ENCODE measurements at regions not wholly inside any gene's neighbourhood (a gene's known extent, or its start where the extent isn't known, plus 50 kb on each side); places are given as distances from the start of the nearest gene placed in this dataset.

GRCh38 chr6:81204731-81205130 lies 547.8 kb downstream of the TENT5A start:
- WGBS, 2 experiments, result 92% methylated on average over 1 of the region's 1 CpG; no CpG with 5 or more reads in 1 of the 2 experiments

DNA sequence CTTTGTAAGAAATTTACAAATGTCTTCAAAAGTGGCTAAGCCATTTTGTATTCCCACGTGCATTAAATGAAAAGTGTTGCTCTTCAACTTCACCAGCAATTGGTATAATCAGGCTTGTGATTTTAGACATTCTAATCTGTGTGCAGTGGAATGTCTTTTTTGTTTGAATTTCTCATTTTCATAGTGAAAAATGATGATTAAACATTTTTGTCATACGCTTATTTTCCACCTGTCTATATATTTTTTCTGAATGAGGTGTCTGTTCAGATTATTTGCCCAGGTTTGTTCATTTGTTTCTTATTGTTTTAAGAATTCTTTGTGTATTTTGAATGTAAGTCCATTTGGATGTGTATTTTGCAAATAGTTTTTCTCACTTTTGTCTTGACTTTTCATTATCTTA lies 558.1 kb downstream of the TENT5A start:
- Histone ChIP-seq H3K9me3 (ENCODE audit: control insufficient read depth, low read length) (no peaks in the 10 kb centered on the region), H3K36me3 (ENCODE audit: control insufficient read depth, insufficient read depth, low read length) (no peaks in the 10 kb centered on the region), H3K27ac (ENCODE audit: insufficient read depth, low read depth, low read length, poor library complexity, severe bottlenecking) (no peak overlapping the region), H3K4me3 (ENCODE audit: insufficient read depth, low read depth, low read length) (no peak overlapping the region), H3K4me1 (ENCODE audit: control insufficient read depth, insufficient read depth, low read length) (no peaks in the 10 kb centered on the region), H3K27me3 (ENCODE audit: control insufficient read depth, insufficient read depth, low read length, poor library complexity, severe bottlenecking) (no peaks in the 10 kb centered on the region)
- 90 to 93% methylated on average over 1 to 2 of the region's 2 CpGs for WGBS, 2 experiments

More at GRCh38 chr6:81204731-81205130, 547.8 kb downstream of the TENT5A start:
- H3K4me1 ChIP-seq (ENCODE audit: control insufficient read depth, insufficient read depth, low read length), result no peaks in the 10 kb centered on the region
- no peaks in the 10 kb centered on the region for H3K9me3 ChIP-seq (ENCODE audit: control insufficient read depth, low read length)
- H3K27me3 ChIP-seq (ENCODE audit: control insufficient read depth, insufficient read depth, low read length, poor library complexity, severe bottlenecking), result no peaks in the 10 kb centered on the region
- H3K27ac ChIP-seq (ENCODE audit: insufficient read depth, low read depth, low read length, poor library complexity, severe bottlenecking), result no peak overlapping the region
- peaks cover 6% of the 10 kb centered on the region for H3K36me3 ChIP-seq (ENCODE audit: control insufficient read depth, insufficient read depth, low read length)
- H3K4me3 ChIP-seq (ENCODE audit: insufficient read depth, low read depth, low read length), result no peak overlapping the region

GRCh38 chr6:81172056-81172740 lies 580.3 kb downstream of the TENT5A start:
- no peak overlapping the region for H3K27ac ChIP-seq (ENCODE audit: insufficient read depth, low read depth, low read length, poor library complexity, severe bottlenecking)

GRCh38 chr6:81169166-81169565 lies 583.3 kb downstream of the TENT5A start:
- Histone ChIP-seq H3K27me3 (ENCODE audit: control insufficient read depth, insufficient read depth, low read length, poor library complexity, severe bottlenecking) (no peaks in the 10 kb centered on the region), H3K4me3 (ENCODE audit: insufficient read depth, low read depth, low read length) (no peak overlapping the region), H3K9me3 (ENCODE audit: control insufficient read depth, low read length) (no peaks in the 10 kb centered on the region), H3K27ac (ENCODE audit: insufficient read depth, low read depth, low read length, poor library complexity, severe bottlenecking) (no peak overlapping the region), H3K4me1 (ENCODE audit: control insufficient read depth, insufficient read depth, low read length) (no peaks in the 10 kb centered on the region), H3K36me3 (ENCODE audit: control insufficient read depth, insufficient read depth, low read length) (no peaks in the 10 kb centered on the region)
- WGBS, 2 experiments, result 91 to 100% methylated on average over 1 of the region's 2 CpGs

More at GRCh38 chr6:81172056-81172740, 580.3 kb downstream of the TENT5A start:
- WGBS, 2 experiments, result 87 to 95% methylated on average over 3 to 4 of the region's 4 CpGs
- Histone ChIP-seq H3K27me3 (ENCODE audit: control insufficient read depth, insufficient read depth, low read length, poor library complexity, severe bottlenecking) (no peaks in the 10 kb centered on the region), H3K9me3 (ENCODE audit: control insufficient read depth, low read length) (no peaks in the 10 kb centered on the region), H3K4me1 (ENCODE audit: control insufficient read depth, insufficient read depth, low read length) (no peaks in the 10 kb centered on the region), H3K4me3 (ENCODE audit: insufficient read depth, low read depth, low read length) (no peak overlapping the region), H3K36me3 (ENCODE audit: control insufficient read depth, insufficient read depth, low read length) (no peaks in the 10 kb centered on the region)

GRCh38 chr6:81166770-81167169 lies 585.7 kb downstream of the TENT5A start:
- Histone ChIP-seq H3K27ac (ENCODE audit: insufficient read depth, low read depth, low read length, poor library complexity, severe bottlenecking) (no peak overlapping the region), H3K27me3 (ENCODE audit: control insufficient read depth, insufficient read depth, low read length, poor library complexity, severe bottlenecking) (no peaks in the 10 kb centered on the region)

DNA sequence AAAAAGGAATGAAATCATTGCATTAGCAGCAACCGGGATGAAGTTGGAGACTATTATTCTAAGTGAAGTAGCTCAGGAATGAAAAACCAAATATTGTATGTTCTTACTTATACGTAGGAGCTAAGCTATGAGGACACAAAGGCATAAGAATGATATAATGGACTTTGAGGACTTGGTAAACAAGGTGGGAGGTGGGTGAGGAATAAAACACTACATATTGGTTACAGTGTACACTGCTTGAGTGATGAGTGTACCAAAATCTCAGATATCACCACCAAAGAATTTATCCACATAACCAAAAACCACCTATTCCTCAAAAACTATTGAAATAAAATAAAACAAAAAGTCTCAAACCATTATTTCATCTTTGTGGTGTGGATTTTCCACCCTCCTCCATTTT lies 593.5 kb downstream of the TENT5A start:
- no peaks in the 10 kb centered on the region for H3K9me3 ChIP-seq (ENCODE audit: control insufficient read depth, low read length)
- no peak overlapping the region for H3K27ac ChIP-seq (ENCODE audit: insufficient read depth, low read depth, low read length, poor library complexity, severe bottlenecking)
- WGBS, 2 experiments, result 93% methylated on average over 2 of the region's 2 CpGs
- no peak overlapping the region for H3K4me3 ChIP-seq (ENCODE audit: insufficient read depth, low read depth, low read length)
- no peaks in the 10 kb centered on the region for H3K36me3 ChIP-seq (ENCODE audit: control insufficient read depth, insufficient read depth, low read length)
- no peaks in the 10 kb centered on the region for H3K4me1 ChIP-seq (ENCODE audit: control insufficient read depth, insufficient read depth, low read length)
- no peaks in the 10 kb centered on the region for H3K27me3 ChIP-seq (ENCODE audit: control insufficient read depth, insufficient read depth, low read length, poor library complexity, severe bottlenecking)

More at GRCh38 chr6:81166770-81167169, 585.7 kb downstream of the TENT5A start:
- H3K4me3 ChIP-seq (ENCODE audit: insufficient read depth, low read depth, low read length), result no peak overlapping the region
- H3K36me3 ChIP-seq (ENCODE audit: control insufficient read depth, insufficient read depth, low read length), result no peaks in the 10 kb centered on the region
- no peaks in the 10 kb centered on the region for H3K4me1 ChIP-seq (ENCODE audit: control insufficient read depth, insufficient read depth, low read length)
- H3K9me3 ChIP-seq (ENCODE audit: control insufficient read depth, low read length), result no peaks in the 10 kb centered on the region

GRCh38 chr6:81148751-81149150 lies 603.7 kb downstream of the TENT5A start:
- Histone ChIP-seq H3K4me3 (ENCODE audit: insufficient read depth, low read depth, low read length) (no peak overlapping the region), H3K27me3 (ENCODE audit: control insufficient read depth, insufficient read depth, low read length, poor library complexity, severe bottlenecking) (no peaks in the 10 kb centered on the region), H3K27ac (ENCODE audit: insufficient read depth, low read depth, low read length, poor library complexity, severe bottlenecking) (no peak overlapping the region), H3K4me1 (ENCODE audit: control insufficient read depth, insufficient read depth, low read length) (no peaks in the 10 kb centered on the region), H3K9me3 (ENCODE audit: control insufficient read depth, low read length) (no peaks in the 10 kb centered on the region), H3K36me3 (ENCODE audit: control insufficient read depth, insufficient read depth, low read length) (no peaks in the 10 kb centered on the region)
- WGBS, 2 experiments, result 90 to 95% methylated on average over 2 to 3 of the region's 3 CpGs

DNA sequence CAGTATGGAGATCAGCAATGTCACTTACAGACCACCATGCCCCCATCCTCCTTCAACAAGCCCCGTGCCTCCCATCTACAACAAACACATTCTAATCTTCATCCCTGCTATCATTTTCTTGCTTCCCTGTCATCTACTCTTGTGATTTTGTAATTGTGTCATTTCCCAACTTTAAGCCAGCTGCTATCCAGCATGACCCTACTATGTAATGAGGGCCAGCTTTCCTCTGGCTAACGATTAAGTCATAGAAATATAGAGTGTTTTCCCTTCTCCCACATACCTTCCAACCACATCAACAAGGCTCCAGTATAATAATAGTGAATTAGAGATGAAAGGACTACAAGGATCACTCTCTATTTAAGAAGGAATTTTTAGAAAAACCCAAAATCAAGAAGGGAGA lies 607.0 kb downstream of the TENT5A start:
- no peaks in the 10 kb centered on the region for H3K27me3 ChIP-seq (ENCODE audit: control insufficient read depth, insufficient read depth, low read length, poor library complexity, severe bottlenecking)
- 88 to 92% methylated on average over 1 to 2 of the region's 2 CpGs for WGBS, 2 experiments
- no peak overlapping the region for H3K27ac ChIP-seq (ENCODE audit: insufficient read depth, low read depth, low read length, poor library complexity, severe bottlenecking)

DNA sequence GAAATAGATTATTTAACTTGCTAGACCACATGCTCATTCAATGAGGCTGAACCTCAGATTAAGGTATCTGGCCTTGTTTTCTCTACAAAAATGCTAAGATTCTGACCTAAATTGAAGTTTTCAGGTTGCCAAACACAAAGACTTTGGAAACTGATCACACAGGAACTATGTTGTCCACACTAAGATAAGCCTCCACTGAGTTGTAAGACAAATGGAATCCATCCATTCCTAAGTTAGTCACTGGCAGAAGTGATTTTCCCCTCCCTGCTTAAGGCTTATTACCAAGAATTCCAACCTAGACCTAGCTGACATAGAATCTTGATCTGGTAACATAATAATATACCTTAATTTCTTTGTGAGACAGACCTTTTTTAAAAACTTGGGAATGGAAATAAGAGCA lies 608.1 kb downstream of the TENT5A start:
- no peaks in the 10 kb centered on the region for H3K27me3 ChIP-seq (ENCODE audit: control insufficient read depth, insufficient read depth, low read length, poor library complexity, severe bottlenecking)
- H3K36me3 ChIP-seq (ENCODE audit: control insufficient read depth, insufficient read depth, low read length), result no peaks in the 10 kb centered on the region
- H3K9me3 ChIP-seq (ENCODE audit: control insufficient read depth, low read length), result no peaks in the 10 kb centered on the region
- no peak overlapping the region for H3K27ac ChIP-seq (ENCODE audit: insufficient read depth, low read depth, low read length, poor library complexity, severe bottlenecking)
- H3K4me1 ChIP-seq (ENCODE audit: control insufficient read depth, insufficient read depth, low read length), result no peaks in the 10 kb centered on the region
- no peak overlapping the region for H3K4me3 ChIP-seq (ENCODE audit: insufficient read depth, low read depth, low read length)

More for the DNA sequence above, 607.0 kb downstream of the TENT5A start:
- Histone ChIP-seq H3K36me3 (ENCODE audit: control insufficient read depth, insufficient read depth, low read length) (no peaks in the 10 kb centered on the region), H3K4me3 (ENCODE audit: insufficient read depth, low read depth, low read length) (no peak overlapping the region), H3K9me3 (ENCODE audit: control insufficient read depth, low read length) (no peaks in the 10 kb centered on the region), H3K4me1 (ENCODE audit: control insufficient read depth, insufficient read depth, low read length) (no peaks in the 10 kb centered on the region)

GRCh38 chr6:81138236-81138635 lies 614.2 kb downstream of the TENT5A start:
- Histone ChIP-seq H3K27ac (ENCODE audit: insufficient read depth, low read depth, low read length, poor library complexity, severe bottlenecking) (no peak overlapping the region), H3K36me3 (ENCODE audit: control insufficient read depth, insufficient read depth, low read length) (no peaks in the 10 kb centered on the region), H3K27me3 (ENCODE audit: control insufficient read depth, insufficient read depth, low read length, poor library complexity, severe bottlenecking) (no peaks in the 10 kb centered on the region), H3K4me1 (ENCODE audit: control insufficient read depth, insufficient read depth, low read length) (no peaks in the 10 kb centered on the region), H3K4me3 (ENCODE audit: insufficient read depth, low read depth, low read length) (no peak overlapping the region), H3K9me3 (ENCODE audit: control insufficient read depth, low read length) (no peaks in the 10 kb centered on the region)
- WGBS, 2 experiments, result 82 to 85% methylated on average over 5 of the region's 5 CpGs
